ENCODE measurements at regions not wholly inside any gene's neighbourhood (a gene's known extent, or its start where the extent isn't known, plus 50 kb on each side); places are given as distances from the start of the nearest gene placed in this dataset.

GRCh38 chr3:82048711-82049110, 287.3 kb upstream of the GBE1 start:
- TF ChIP-seq CTCF (conservative IDR thresholded peaks at IDR 0.05; ENCODE audit: low read depth in 2 of 2) (no peak), EZH2 (IDR thresholded peaks at IDR 0.05; ENCODE audit: low read depth, unreplicated experiment) (no peak), ETS1 (IDR thresholded peaks at IDR 0.05) (no peak), EZH2phosphoT487 (IDR thresholded peaks at IDR 0.05; ENCODE audit: unreplicated experiment) (no peak), POLR2AphosphoS5 (IDR thresholded peaks at IDR 0.05; ENCODE audit: low read depth) (no peak), JUNB (IDR thresholded peaks at IDR 0.05; ENCODE audit: unreplicated experiment) (no peak), REST (IDR thresholded peaks at IDR 0.05; ENCODE audit: unreplicated experiment) (no peak), NANOG (IDR thresholded peaks at IDR 0.05; ENCODE audit: borderline replicate concordance) (no peak), STAT1 (IDR thresholded peaks at IDR 0.05; ENCODE audit: unreplicated experiment) (no peak), ZNF462 (CRISPR knock-in tag; IDR thresholded peaks at IDR 0.05) (no peak)
